HepG2 (cell line): ENCODE measurements at regions not wholly inside any gene's neighbourhood (a gene's known extent, or its start where the extent isn't known, plus 50 kb on each side); places are given as distances from the start of the nearest gene placed in this dataset.
A peak's percentile ranks its signal among the peaks of the same experiment; 100 is the strongest.

Source experiments
- ATAC-seq: fragments of 200-7000 bp; cut with Tn5 transposase; 3 replicates; pipeline ENCODE4 v1.9.1; 2020; ENCODE audit warnings: mild to moderate bottlenecking, moderate library complexity
- BruUV-seq: library from RNA; stranded (reverse); fragments of 400-500 nt; replicated peaks from 2 replicates; lab custom pipeline; 2021; lab: Mats Ljungman, UMichigan
- CTCF ChIA-PET: fragments of 300-600 bp; formaldehyde crosslinking; extraction: SDS; loops from one replicate; lab custom pipeline; 2021; ENCODE audit warnings: low total read pairs, inconsistent platforms, low intra/inter-chr PET ratio; lab: Yijun Ruan, JAX
- POLR2A ChIA-PET: fragments of 350-600 bp; sonication (Branson Sonifier 250); formaldehyde crosslinking; loops from one replicate; lab custom pipeline; 2020; ENCODE audit warnings: antibody characterized with exemption, inconsistent platforms; lab: Yijun Ruan, JAX
- DNase-seq: peaks from one replicate; pipeline ENCODE4 v3.0.0-alpha.2; 2015; ENCODE audit warnings: low spot score
- FAIRE-seq: peaks from 3 replicates; lab custom pipeline; 2011; peaks lifted over from hg19 to GRCh38; lab: Jason Lieb, UNC
- H2AFZ ChIP-seq: one replicate; pipeline ENCODE4 v1.6.1; 2011; ENCODE audit warnings: low read length, inconsistent platforms
- H3K27ac ChIP-seq: fragments of 300-600 bp; 3 replicates; pipeline ENCODE4 v1.8.0; 2011; ENCODE audit warnings: mixed run types, mild to moderate bottlenecking, mixed read lengths, low read length, inconsistent platforms; ENCODE audit not compliant: insufficient read depth; ENCODE audit errors: extremely low read length
- H3K27me3 ChIP-seq, 2 experiments: fragments of 200-600 bp in 1 of 2; 2 replicates in 1 of 2; 3 replicates in 1 of 2; pipeline versions ENCODE4 v1.6.0 to v1.8.0; 2011; ENCODE audit warnings: low read length in 2 of 2, mild to moderate bottlenecking in 2 of 2, moderate library complexity in 2 of 2, inconsistent platforms in 1 of 2; ENCODE audit not compliant: insufficient read depth in 2 of 2, control insufficient read depth in 1 of 2
- H3K36me3 ChIP-seq, 2 experiments: fragments of 200-600 bp in 1 of 2; replicated peaks in 1 of 2; 2 replicates in 1 of 2; 3 replicates in 1 of 2; pipeline versions ENCODE4 v1.5.1 to v1.8.0; 2011; ENCODE audit warnings: low read length in 2 of 2, inconsistent platforms in 1 of 2; ENCODE audit not compliant: insufficient read depth in 2 of 2, control insufficient read depth in 1 of 2
- H3K4me1 ChIP-seq: 2 replicates; pipeline ENCODE4 v1.5.1; 2012; ENCODE audit warnings: low read length, inconsistent platforms; ENCODE audit not compliant: insufficient read depth
- H3K4me2 ChIP-seq: 2 replicates; pipeline ENCODE4 v1.6.0; 2011; ENCODE audit warnings: low read depth, low read length, inconsistent platforms
- H3K4me3 ChIP-seq, 3 experiments: fragments of 200-600 bp in 1 of 3; sonication (generic), shearing (Covaris generic) in 1 of 3; replicated peaks in 1 of 3; 2 replicates each; pipeline ENCODE4 v1.5.1; 2011 to 2016; ENCODE audit warnings: low read length in 3 of 3, inconsistent platforms in 2 of 3, low read depth in 2 of 3, mild to moderate bottlenecking in 2 of 3, control low read depth in 1 of 3, mixed read lengths in 1 of 3; ENCODE audit not compliant: insufficient read depth in 1 of 3
- H3K79me2 ChIP-seq: one replicate; pipeline ENCODE4 v1.6.1; 2011; ENCODE audit warnings: low read length, inconsistent platforms; ENCODE audit not compliant: insufficient read depth
- H3K9ac ChIP-seq: 2 replicates; pipeline ENCODE4 v1.6.0; 2011; ENCODE audit warnings: mild to moderate bottlenecking, low read depth, low read length, inconsistent platforms; ENCODE audit not compliant: insufficient read depth
- H3K9me3 ChIP-seq: 2 replicates; pipeline ENCODE4 v1.5.1; 2012; ENCODE audit warnings: mild to moderate bottlenecking, low read length
- H4K20me1 ChIP-seq: 2 replicates; pipeline ENCODE4 v1.6.0; 2011; ENCODE audit warnings: inconsistent platforms, mild to moderate bottlenecking, low read length, moderate library complexity; ENCODE audit not compliant: insufficient read depth
- CBX5 ChIP-seq: sonication (generic); formaldehyde crosslinking; IDR thresholded peaks from 2 replicates; pipeline ENCODE4 v1.4.0; 2020; ENCODE audit warnings: missing genetic modification reagents, borderline replicate concordance
- FOXM1 ChIP-seq: sonication (generic); formaldehyde crosslinking; IDR thresholded peaks from 2 replicates; pipeline ENCODE4 v1.5.0; 2020; ENCODE audit warnings: missing genetic modification reagents
- HNRNPK ChIP-seq: fragments of 200-400 bp; formaldehyde crosslinking; IDR thresholded peaks from 2 replicates; pipeline ENCODE4 v1.6.1; 2018; ENCODE audit warnings: low read length, low read depth, moderate library complexity, mild to moderate bottlenecking; ENCODE audit not compliant: poor library complexity, severe bottlenecking
- MTA1 ChIP-seq: sonication (generic); formaldehyde crosslinking; IDR thresholded peaks from 2 replicates; pipeline ENCODE4 v1.4.0; 2020; ENCODE audit warnings: missing genetic modification reagents, mild to moderate bottlenecking, borderline replicate concordance
- PAX8 ChIP-seq: sonication (generic); formaldehyde crosslinking; IDR thresholded peaks from 2 replicates; pipeline ENCODE4 v1.8.0; 2022; ENCODE audit warnings: mild to moderate bottlenecking, missing genetic modification reagents, borderline replicate concordance
- SMYD3 ChIP-seq: sonication (generic); formaldehyde crosslinking; IDR thresholded peaks from 2 replicates; pipeline ENCODE4 v1.8.1; 2023; ENCODE audit warnings: mild to moderate bottlenecking, missing genetic modification reagents
- SNAPC2 ChIP-seq: sonication (generic); formaldehyde crosslinking; IDR thresholded peaks from 2 replicates; pipeline ENCODE4 v1.8.1; 2022; ENCODE audit warnings: mild to moderate bottlenecking, missing genetic modification reagents
- TP53 ChIP-seq: sonication (generic); formaldehyde crosslinking; conservative IDR thresholded peaks from 2 replicates; pipeline ENCODE4 v1.4.0; 2020; ENCODE audit warnings: missing genetic modification reagents
- ZMYM2 ChIP-seq: sonication (generic); formaldehyde crosslinking; IDR thresholded peaks from 2 replicates; pipeline ENCODE4 v1.8.0; 2022; ENCODE audit warnings: mild to moderate bottlenecking, missing genetic modification reagents
- ZNF180 ChIP-seq: sonication (generic); formaldehyde crosslinking; IDR thresholded peaks from 2 replicates; pipeline ENCODE4 v1.4.0; 2020; ENCODE audit warnings: low read depth, missing genetic modification reagents, borderline replicate concordance
- ZNF205 ChIP-seq: IDR thresholded peaks from 2 replicates; pipeline ENCODE4 v1.6.1; 2018; ENCODE audit warnings: missing biosample characterization, missing genetic modification reagents
- ZNF749 ChIP-seq: sonication (generic); formaldehyde crosslinking; IDR thresholded peaks from 2 replicates; pipeline ENCODE4 v1.8.0; 2022; ENCODE audit warnings: mild to moderate bottlenecking, missing genetic modification reagents, moderate library complexity, borderline replicate concordance
- WGBS: methylation state at CpG from one replicate; pipeline ENCODE4 v1.1.6; 2017; ENCODE audit warnings: low lambda C conversion rate; 5-methylcytosine and 5-hydroxymethylcytosine counted together
- in situ Hi-C: cut with HindIII; loops from 2 replicates; pipeline ENCODE4 v1.10.0; 2017; ENCODE audit warnings: low pct_unique_long_range_greater_than_20kb; ENCODE audit not compliant: extremely low pct_ligation_motif_present
- intact Hi-C: fragments of 100-400 bp; cut with micrococcal nuclease; formaldehyde crosslinking; loops from one replicate; pipeline ENCODE4 v1.10.0; 2022; ENCODE audit not compliant: unreplicated experiment
- TF ChIP-seq, protein P1 (sequence below): sonication (generic); formaldehyde crosslinking; IDR thresholded peaks from 2 replicates; pipeline ENCODE4 v1.9.0; 2021; ENCODE audit warnings: missing genetic modification reagents, borderline replicate concordance
- TF ChIP-seq, protein P2 (sequence below): sonication (generic); formaldehyde crosslinking; IDR thresholded peaks from 2 replicates; pipeline ENCODE4 v1.5.0; 2020; ENCODE audit warnings: missing genetic modification reagents
- TF ChIP-seq, protein P3 (sequence below): sonication (generic); formaldehyde crosslinking; IDR thresholded peaks from 2 replicates; pipeline ENCODE4 v1.8.0; 2022; ENCODE audit warnings: mild to moderate bottlenecking, missing genetic modification reagents, moderate library complexity
- TF ChIP-seq, protein P4 (sequence below): sonication (generic); formaldehyde crosslinking; conservative IDR thresholded peaks from 2 replicates; pipeline ENCODE4 v1.8.0; 2022; ENCODE audit warnings: missing genetic modification reagents
- TF ChIP-seq, protein P5 (sequence below): sonication (generic); formaldehyde crosslinking; IDR thresholded peaks from 2 replicates; pipeline ENCODE4 v1.5.1; 2020; ENCODE audit warnings: missing genetic modification reagents, mild to moderate bottlenecking, borderline replicate concordance

DNA sequence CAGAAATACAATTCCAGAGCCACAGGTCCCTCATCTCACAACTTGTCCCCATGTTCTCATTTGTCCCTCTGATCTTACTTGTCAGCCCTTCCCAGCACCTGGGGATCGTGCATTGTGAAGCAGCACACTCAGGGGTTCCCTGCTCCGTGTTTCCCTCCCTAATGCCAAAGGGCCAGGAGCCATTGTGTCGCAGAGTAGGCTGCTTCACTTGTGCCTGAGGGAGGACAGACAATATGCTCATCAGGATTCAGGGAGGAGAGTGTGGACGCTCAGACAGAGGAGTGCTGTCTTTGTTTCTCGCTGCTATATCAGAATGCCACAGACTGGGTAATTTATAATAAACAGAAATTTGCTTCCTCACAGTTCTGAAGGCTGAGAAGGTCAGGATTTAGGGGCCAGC, 315.3 kb downstream of the TRIML1 start:
- POLR2A ChIA-PET, result no interaction called here
- H3K4me2 ChIP-seq, result peak overlapping the region; percentile 53
- H3K27ac ChIP-seq, result no peak overlapping the region
- DNase-seq (no peak), ATAC-seq (no peak), FAIRE-seq (no peak)
- peak overlapping the region; percentile 45 to 66 (median 53); a peak in 4 of 6 replicates for H3K4me3 ChIP-seq
- H3K79me2 ChIP-seq, result no peaks in the 10 kb centered on the region
- H3K36me3 ChIP-seq, result no peaks in the 10 kb centered on the region
- no peaks in the 10 kb centered on the region for H4K20me1 ChIP-seq
- no peak overlapping the region for H2AFZ ChIP-seq
- H3K4me1 ChIP-seq, result 0 out of 2 replicates have a peak, but pooled peaks cover 6% of the 10 kb centered on the region
- in situ Hi-C loops (no loop called here), intact Hi-C loops (no loop called here)
- no peaks in the 10 kb centered on the region for H3K27me3 ChIP-seq
- no peaks in the 10 kb centered on the region for H3K9me3 ChIP-seq
- CTCF ChIA-PET, result no interaction called here
- peak overlapping the region; percentile 16; the same call in 1 of the 2 replicates for H3K9ac ChIP-seq
- BruUV-seq, result no TSS peak
- 27% methylated on average over 5 of the region's 5 CpGs for WGBS
- TF ChIP-seq, protein P1, sequence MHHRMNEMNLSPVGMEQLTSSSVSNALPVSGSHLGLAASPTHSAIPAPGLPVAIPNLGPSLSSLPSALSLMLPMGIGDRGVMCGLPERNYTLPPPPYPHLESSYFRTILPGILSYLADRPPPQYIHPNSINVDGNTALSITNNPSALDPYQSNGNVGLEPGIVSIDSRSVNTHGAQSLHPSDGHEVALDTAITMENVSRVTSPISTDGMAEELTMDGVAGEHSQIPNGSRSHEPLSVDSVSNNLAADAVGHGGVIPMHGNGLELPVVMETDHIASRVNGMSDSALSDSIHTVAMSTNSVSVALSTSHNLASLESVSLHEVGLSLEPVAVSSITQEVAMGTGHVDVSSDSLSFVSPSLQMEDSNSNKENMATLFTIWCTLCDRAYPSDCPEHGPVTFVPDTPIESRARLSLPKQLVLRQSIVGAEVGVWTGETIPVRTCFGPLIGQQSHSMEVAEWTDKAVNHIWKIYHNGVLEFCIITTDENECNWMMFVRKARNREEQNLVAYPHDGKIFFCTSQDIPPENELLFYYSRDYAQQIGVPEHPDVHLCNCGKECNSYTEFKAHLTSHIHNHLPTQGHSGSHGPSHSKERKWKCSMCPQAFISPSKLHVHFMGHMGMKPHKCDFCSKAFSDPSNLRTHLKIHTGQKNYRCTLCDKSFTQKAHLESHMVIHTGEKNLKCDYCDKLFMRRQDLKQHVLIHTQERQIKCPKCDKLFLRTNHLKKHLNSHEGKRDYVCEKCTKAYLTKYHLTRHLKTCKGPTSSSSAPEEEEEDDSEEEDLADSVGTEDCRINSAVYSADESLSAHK, result no peak
- TF ChIP-seq, protein P2, sequence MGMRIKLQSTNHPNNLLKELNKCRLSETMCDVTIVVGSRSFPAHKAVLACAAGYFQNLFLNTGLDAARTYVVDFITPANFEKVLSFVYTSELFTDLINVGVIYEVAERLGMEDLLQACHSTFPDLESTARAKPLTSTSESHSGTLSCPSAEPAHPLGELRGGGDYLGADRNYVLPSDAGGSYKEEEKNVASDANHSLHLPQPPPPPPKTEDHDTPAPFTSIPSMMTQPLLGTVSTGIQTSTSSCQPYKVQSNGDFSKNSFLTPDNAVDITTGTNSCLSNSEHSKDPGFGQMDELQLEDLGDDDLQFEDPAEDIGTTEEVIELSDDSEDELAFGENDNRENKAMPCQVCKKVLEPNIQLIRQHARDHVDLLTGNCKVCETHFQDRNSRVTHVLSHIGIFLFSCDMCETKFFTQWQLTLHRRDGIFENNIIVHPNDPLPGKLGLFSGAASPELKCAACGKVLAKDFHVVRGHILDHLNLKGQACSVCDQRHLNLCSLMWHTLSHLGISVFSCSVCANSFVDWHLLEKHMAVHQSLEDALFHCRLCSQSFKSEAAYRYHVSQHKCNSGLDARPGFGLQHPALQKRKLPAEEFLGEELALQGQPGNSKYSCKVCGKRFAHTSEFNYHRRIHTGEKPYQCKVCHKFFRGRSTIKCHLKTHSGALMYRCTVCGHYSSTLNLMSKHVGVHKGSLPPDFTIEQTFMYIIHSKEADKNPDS (CRISPR knock-in tag), result no peak
- no peak for TF ChIP-seq HNRNPK
- no peak for TF ChIP-seq SNAPC2 (CRISPR knock-in tag)
- no peak for TF ChIP-seq SMYD3 (CRISPR knock-in tag)
- no peak for TF ChIP-seq CBX5 (CRISPR knock-in tag)
- TF ChIP-seq, protein P3, sequence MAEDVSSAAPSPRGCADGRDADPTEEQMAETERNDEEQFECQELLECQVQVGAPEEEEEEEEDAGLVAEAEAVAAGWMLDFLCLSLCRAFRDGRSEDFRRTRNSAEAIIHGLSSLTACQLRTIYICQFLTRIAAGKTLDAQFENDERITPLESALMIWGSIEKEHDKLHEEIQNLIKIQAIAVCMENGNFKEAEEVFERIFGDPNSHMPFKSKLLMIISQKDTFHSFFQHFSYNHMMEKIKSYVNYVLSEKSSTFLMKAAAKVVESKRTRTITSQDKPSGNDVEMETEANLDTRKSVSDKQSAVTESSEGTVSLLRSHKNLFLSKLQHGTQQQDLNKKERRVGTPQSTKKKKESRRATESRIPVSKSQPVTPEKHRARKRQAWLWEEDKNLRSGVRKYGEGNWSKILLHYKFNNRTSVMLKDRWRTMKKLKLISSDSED (CRISPR knock-in tag), result no peak
- TF ChIP-seq ZNF749 (CRISPR knock-in tag), result no peak
- no peak for TF ChIP-seq ZNF180 (CRISPR knock-in tag)
- TF ChIP-seq ZNF205 (CRISPR knock-in tag), result no peak
- TF ChIP-seq, protein P4, sequence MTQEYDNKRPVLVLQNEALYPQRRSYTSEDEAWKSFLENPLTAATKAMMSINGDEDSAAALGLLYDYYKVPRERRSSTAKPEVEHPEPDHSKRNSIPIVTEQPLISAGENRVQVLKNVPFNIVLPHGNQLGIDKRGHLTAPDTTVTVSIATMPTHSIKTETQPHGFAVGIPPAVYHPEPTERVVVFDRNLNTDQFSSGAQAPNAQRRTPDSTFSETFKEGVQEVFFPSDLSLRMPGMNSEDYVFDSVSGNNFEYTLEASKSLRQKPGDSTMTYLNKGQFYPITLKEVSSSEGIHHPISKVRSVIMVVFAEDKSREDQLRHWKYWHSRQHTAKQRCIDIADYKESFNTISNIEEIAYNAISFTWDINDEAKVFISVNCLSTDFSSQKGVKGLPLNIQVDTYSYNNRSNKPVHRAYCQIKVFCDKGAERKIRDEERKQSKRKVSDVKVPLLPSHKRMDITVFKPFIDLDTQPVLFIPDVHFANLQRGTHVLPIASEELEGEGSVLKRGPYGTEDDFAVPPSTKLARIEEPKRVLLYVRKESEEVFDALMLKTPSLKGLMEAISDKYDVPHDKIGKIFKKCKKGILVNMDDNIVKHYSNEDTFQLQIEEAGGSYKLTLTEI (CRISPR knock-in tag), result no peak
- TF ChIP-seq ZMYM2 (CRISPR knock-in tag), result no peak
- no peak for TF ChIP-seq TP53 (CRISPR knock-in tag)
- no peak for TF ChIP-seq PAX8 (CRISPR knock-in tag)
- TF ChIP-seq, protein P5, sequence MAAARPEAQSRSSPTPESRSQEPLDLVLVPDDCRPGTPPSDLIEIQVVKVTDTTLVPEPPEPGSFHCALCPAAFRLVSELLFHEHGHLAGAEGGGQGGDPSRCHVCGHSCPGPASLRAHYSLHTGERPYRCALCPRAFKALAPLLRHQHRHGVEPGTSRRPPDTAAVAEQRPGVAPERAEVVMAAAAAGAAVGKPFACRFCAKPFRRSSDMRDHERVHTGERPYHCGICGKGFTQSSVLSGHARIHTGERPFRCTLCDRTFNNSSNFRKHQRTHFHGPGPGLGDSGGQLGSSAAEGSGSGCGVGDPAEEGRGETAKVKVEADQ (CRISPR knock-in tag), result no peak
- no peak for TF ChIP-seq FOXM1 (CRISPR knock-in tag)
- no peak for TF ChIP-seq MTA1 (CRISPR knock-in tag)
